ENCODE measurements at regions not wholly inside any gene's neighbourhood (a gene's known extent, or its start where the extent isn't known, plus 50 kb on each side); places are given as distances from the start of the nearest gene placed in this dataset.

GRCh38 chr1:105909811-105910210, 1146.7 kb upstream of the PRMT6 start:
- TF ChIP-seq, protein P1, sequence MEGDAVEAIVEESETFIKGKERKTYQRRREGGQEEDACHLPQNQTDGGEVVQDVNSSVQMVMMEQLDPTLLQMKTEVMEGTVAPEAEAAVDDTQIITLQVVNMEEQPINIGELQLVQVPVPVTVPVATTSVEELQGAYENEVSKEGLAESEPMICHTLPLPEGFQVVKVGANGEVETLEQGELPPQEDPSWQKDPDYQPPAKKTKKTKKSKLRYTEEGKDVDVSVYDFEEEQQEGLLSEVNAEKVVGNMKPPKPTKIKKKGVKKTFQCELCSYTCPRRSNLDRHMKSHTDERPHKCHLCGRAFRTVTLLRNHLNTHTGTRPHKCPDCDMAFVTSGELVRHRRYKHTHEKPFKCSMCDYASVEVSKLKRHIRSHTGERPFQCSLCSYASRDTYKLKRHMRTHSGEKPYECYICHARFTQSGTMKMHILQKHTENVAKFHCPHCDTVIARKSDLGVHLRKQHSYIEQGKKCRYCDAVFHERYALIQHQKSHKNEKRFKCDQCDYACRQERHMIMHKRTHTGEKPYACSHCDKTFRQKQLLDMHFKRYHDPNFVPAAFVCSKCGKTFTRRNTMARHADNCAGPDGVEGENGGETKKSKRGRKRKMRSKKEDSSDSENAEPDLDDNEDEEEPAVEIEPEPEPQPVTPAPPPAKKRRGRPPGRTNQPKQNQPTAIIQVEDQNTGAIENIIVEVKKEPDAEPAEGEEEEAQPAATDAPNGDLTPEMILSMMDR (IDR thresholded peaks at IDR 0.05), result no peak
- TF ChIP-seq EP300 (IDR thresholded peaks at IDR 0.05) (no peak), POLR2A (IDR thresholded peaks at IDR 0.05) (no peak)
